ENCODE measurements at regions not wholly inside any gene's neighbourhood (a gene's known extent, or its start where the extent isn't known, plus 50 kb on each side); places are given as distances from the start of the nearest gene placed in this dataset.

DNA sequence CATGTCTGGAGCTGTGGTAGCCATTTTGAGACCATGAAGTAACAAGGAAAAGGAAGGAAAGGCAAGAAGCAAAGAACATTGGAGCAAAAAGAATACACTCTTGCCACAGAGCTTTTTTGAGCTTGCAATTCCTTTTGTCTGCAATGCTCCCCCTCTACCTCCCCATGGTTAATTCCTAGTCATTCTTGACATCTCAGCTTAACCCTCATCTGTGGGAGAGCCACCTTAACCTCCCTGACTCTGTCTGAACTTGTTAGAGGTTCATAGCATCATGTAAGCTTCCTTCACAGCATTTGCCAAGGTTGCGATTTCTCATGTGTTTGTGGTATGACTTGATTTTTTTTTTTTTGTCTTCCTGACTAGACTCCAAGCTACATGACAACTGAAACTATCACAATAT, 564.1 kb upstream of the PLXNA2 start:
- DNase-seq (ENCODE audit: low read depth in 4 of 4, low spot score in 2 of 4), result no peak

DNA sequence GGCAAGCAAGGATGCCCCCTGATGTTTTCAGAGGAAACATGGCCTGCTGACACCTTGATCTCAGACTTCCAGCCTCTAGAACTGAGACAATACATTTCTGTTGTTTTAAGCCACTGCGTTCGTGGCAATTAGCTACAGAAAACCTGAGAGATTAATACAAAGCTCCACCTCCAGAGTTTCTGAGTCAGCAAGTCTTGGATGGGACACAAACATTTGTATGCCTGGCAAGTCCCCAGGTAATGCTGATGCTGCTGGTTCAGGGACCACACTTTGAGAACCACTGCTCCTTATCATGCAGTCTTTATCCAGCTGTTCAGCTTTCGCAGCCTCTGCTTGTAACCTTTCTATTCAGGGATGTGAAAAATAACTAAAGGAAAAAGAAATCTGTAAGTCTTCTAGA, 565.7 kb upstream of the PLXNA2 start:
- DNase-seq (ENCODE audit: low read depth in 4 of 4, low spot score in 2 of 4), result no peak

DNA sequence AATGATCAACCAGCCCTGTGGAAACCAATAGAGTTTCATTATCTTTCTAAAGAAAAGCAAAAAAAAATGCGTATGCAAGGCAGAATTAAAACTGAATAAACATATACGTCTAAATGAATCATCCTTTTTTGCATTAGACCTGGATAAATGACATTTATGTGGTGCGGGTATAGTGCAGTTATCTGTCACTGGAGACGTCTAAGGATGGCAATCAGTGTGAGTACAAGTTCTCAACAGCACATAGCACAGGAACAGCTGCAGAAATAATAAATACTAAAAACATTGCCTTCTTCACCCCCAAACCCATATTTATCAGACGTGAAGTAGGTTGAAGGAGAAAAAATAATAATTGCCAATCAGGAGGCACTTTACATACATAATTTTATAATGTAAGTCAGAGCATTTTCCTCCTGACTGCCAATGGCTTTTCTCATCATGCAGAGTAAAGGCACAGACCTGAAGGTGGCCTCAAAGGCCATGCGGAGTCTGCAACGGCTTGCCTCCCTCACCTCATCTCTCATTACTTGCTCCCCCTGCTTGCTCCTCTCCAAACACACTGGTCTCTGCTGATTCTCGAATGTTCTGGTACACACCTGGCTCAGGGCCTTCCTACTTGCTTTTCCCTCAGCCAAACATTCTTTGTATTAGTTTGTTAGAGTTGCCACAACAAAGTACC, 574.7 kb upstream of the PLXNA2 start:
- no peak for DNase-seq (ENCODE audit: low read depth in 4 of 4, low spot score in 2 of 4)

DNA sequence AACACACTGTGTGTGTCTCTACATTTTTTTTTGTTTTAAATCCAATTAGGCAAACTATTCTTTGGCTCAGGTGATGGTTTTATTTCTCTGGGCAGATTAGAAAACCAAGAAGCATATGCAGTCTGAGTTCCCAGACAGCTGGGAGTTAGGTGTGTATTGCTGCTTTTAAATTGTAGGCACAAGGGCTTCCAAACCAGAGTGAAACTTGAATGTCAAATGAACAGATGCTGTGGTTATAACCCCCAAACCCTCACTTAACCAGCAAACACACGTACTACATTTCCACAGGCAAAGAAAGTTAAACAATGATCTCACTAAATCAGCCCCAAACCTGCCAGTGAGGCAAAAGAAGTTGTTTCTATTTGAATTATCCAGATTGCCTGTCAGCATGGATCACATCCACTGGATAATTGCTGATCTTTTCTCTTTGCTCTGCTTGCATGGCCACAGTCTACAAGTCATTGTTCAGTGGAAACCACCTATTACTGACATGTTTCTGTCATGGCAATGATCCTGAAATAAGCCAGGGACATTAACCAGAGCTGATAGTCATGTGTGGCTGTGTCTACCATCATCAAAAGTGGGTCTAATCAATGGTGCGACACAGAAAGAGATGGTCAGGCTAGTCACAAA, 576.5 kb upstream of the PLXNA2 start:
- DNase-seq (ENCODE audit: low read depth in 4 of 4, low spot score in 2 of 4), result no peak

DNA sequence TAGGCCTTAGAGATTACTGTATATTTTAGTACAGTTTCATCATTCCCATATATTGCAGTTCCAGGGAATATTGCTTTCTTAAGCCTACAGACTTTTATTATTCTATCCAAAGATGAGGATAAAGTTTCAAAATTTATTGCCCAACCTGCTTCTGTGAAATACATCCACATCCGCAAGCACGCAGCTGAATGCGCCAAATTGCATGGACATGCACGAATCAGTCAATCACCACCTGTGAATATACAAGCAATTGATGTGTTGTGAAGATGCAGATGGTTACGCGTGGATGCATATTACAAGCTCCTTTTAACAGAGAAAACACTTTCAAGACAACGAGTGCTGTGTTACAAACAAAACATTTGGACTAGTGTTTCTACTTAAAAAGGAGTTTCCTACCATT, 577.8 kb upstream of the PLXNA2 start:
- no peak for DNase-seq (ENCODE audit: low read depth in 4 of 4, low spot score in 2 of 4)

DNA sequence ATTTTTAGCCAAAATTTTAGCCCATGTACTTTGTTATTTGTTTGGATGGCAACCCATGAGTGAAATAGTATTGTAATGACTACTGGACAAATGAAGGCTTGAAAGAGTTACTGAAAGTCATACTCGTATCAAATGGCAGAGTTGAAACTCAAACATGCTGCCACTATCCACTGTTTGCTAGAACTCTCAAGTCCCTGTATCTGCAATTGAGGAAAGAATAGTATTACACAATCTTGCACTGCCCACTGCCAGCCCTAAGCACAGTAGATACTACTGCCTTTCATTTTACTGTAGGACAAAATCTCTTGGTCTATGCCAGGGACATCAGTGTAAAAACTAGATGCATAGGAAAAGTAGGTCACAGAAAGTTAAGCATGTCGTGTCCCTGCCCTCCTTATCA, 581.1 kb upstream of the PLXNA2 start:
- no peak for DNase-seq (ENCODE audit: low read depth in 4 of 4, low spot score in 2 of 4)

DNA sequence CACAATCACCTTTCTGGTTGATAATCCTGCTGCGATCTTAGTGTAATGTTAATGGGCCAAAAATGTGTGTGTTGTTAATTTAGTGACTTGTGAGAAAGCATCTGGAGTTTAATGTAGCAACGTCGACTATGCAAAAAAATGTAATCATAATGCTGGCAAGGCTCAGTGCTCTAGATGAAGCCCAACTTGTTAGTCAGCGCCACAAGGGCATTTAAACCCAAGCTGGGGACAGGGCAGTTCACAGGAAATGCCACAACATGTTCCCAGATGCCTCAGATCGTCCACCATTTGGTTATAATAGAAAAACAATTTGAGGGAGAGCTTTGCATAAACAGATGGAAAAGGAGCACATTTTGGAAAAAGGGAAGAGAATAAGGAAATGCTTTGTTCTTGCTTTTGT, 585.4 kb upstream of the PLXNA2 start:
- no peak for DNase-seq (ENCODE audit: low read depth in 4 of 4, low spot score in 2 of 4)

DNA sequence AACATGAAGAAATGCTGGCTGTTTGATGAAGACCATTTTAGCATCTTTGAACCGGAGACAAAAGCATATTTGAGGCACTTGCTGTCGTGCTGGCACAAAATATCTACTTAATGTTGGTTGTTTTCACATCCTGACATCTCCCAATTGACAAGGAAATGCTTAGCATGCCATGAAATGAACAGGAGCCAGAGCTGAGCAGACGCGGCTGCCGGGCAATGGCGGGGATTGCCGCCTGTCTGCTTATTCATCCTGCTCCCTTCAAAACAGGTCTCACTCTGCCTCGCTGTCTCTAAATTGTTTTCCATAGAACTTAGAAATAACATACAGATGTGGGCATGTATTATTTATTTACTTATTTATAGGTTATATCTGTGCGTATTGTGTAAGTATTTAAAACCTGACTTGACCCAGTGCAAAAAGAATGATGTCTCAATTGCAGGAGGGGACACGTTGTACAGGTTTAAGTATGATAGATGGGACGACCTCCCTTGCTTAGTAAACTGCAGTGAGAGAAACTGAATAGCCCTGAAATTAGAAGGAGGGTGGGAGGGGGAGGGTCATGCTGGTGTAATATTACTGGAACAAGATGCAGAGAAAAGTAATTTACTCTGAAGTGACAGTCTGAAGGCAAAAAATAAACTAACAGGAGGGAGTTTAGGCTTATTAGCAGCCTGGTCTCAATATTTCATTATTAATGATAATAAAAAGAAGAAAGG, 590.4 kb upstream of the PLXNA2 start:
- peak; percentile 36 to 64 (median 62) for DNase-seq (ENCODE audit: low read depth in 4 of 4, low spot score in 2 of 4)

DNA sequence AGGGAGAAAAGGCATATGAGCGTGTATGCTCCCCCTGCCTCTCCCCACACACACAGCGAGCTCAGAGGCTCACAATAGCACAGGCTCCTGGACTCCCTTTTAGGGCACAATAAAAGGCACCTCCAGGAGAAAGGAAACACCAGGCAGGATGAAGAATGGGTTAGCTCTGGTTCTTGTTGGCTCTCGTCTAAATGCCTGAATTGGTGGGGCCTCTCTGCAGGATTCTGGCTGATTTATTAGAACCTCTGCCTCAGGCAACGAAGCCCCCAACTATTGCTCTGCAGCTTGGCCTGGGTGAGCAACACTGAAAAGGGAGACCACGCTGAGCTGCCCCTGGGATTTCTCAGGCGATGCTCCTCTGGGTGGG, 590.9 kb upstream of the PLXNA2 start:
- DNase-seq (ENCODE audit: low read depth in 4 of 4, low spot score in 2 of 4), result peak in 3 of 4 donors; percentile 7 to 59 (median 45)

DNA sequence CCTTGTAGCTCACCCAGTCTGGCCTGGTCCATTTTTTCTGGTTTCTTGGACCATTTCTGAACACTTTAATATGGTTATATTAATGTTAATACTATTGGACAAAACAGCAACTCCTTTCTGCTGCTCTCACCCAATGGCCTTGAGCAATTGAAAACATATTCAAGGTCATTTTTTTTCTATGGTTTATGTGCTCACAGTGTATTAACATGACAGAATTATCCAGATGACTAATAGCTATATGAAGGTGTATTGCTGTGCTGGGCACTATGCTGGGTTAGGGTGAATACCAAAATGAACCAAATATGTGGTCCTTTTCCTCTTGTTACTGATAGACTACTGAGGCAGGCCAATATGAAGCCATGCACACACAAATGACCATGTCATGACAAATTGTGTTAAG, 591.6 kb upstream of the PLXNA2 start:
- no peak for DNase-seq (ENCODE audit: low read depth in 4 of 4, low spot score in 2 of 4)

DNA sequence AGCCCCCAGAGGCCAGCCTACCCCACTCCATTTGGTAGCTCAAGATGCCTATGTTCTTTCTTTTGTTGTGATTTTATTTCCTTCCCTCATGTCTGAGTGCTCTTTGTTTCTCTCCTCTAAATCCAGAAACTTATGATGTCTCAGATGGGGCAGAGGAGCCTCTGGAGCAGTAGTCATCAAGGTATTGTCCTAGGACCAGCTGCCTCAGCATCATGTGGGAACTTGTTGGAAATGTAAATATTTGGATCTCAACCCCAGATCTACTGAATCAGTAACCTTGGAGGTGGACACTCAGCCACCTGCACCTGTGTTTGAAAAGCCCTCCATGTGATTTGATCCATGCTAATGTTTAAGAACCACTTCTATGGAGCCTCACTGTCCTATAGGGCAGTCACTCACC, 593.1 kb upstream of the PLXNA2 start:
- DNase-seq (ENCODE audit: low read depth in 4 of 4, low spot score in 2 of 4), result no peak

DNA sequence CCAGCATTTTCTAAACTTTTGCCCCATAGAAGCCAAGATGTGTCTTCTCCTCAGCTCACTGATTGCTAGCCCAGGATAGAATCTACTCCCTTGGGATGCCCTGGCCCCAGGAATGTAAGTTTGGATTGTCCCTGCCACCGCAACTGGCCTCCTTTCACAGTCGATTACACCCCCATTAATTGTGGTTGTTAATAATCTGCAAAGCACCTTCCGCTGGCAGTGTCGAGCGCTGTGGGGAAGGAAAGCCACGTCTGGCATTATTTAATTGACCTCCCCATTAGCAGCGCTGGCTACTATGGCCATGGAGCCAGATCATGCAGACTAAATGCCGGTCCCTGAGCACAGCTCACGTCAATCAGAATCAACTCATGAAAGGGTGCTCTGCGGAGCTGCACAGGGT, 597.3 kb upstream of the PLXNA2 start:
- DNase-seq (ENCODE audit: low read depth in 4 of 4, low spot score in 2 of 4), result no peak

DNA sequence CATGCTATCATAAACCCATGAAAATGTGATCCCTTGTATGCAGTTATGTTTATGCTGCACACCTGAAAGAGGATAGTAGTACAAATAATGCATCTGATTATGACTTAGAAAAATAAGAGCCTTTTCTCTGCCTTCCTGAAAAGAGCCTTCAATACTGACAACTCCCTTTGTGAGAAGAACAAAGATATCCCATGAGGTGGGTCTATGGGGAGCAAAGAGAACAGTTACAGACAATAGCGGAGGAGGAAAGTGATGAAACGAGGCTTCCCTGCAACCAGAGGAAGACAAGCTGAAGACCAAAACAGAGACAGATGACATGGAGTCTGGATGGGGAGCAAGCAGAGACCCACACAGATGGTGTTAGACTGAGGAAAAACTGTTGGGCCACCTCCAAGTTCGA, 598.3 kb upstream of the PLXNA2 start:
- no peak for DNase-seq (ENCODE audit: low read depth in 4 of 4, low spot score in 2 of 4)

DNA sequence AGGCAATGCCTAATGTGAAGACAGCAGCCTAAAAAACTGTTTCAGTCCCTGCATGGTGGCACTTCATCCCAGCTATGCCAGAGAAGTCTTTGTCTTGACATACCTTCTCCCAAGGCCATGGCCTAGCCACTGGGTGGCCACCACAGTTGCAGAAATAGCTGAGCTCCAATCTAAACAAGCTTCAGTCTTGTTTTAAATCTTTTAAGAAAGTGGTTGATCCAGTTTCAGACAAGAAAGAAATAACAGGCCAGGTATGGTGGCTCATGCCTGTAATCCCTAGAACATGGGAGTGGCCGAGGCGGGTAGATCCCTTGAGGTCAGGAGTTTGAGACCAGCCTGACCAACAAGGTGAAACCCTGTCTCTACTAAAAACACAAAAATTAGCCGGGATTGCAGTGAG, 600.0 kb upstream of the PLXNA2 start:
- DNase-seq (ENCODE audit: low read depth in 4 of 4, low spot score in 2 of 4), result no peak

DNA sequence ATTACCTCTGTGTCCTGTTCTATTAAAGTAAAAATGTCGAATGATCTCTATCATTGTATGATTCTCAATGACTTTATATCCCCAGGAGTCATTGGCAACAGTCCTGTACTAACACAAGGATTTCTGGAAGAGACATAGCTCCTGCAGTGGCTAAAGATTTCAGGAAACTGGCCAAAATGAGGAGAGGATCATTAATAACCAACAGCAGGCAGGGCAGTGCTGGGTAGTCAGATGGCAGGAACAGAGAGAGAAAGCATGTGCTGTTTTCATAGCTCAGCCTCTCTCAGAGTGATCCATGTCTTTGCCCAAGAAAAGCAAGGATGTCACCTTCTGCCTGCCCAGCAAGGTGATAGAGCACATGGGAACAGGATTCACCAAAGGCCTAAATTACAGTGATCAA, 604.7 kb upstream of the PLXNA2 start:
- no peak for DNase-seq (ENCODE audit: low read depth in 4 of 4, low spot score in 2 of 4)

DNA sequence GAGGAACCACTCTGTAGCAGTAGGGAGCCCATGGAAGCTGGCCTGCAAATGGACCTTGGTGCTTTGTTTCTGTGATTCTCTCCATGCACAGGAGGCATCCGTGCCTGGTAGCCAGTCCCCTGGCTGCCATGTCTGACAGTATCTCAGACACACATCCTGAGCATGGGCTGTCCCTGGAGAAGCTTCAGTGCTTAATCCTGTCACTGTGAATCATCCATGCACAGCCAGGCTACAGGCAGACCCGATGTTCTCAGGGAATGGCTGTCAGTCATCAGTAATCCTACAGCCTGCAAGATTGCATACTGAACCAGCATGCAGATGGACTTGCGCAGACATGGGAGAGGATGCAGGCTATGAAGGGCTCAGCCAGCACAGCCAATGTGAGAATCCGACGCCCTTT, 606.3 kb upstream of the PLXNA2 start:
- DNase-seq (ENCODE audit: low read depth in 4 of 4, low spot score in 2 of 4), result no peak

DNA sequence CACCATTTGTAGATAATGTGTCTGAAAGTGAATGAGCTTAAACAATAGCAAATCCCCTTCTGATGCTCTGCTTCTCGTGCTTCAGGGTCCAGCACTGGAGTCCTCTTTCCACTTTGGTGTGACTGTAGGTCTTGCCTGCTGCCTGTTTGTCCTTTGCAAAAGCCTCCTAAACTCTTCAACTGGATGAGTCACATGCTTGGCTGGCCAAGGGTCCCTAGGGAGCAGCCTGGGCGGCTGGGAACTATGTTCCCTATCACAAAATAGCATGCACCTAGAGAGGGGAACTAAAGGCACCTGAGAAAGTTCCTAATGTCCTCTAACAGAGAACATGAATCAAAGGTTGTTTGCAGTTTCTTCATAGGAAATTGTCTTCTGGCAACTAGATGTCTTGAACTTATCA, 607.2 kb upstream of the PLXNA2 start:
- no peak for DNase-seq (ENCODE audit: low read depth in 4 of 4, low spot score in 2 of 4)

DNA sequence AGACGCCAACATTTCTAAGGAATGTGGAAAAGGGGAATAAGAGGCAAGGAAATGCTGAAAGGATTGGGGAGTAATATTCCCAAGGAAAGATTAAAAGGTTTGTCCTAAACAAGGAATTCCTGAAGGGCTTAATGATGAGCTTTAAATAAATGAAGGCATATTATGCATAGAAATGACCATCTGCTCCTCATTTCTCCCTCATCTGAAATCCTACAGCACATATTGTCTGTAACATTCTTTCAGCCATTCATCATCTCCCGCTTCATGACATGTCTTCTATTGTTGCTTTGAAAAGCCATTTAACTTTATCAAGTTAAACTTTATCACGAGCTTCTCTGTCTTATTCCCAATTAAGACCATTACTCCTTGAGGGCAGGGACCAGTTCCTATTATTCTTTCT, 608.7 kb upstream of the PLXNA2 start:
- DNase-seq (ENCODE audit: low read depth in 4 of 4, low spot score in 2 of 4), result no peak

DNA sequence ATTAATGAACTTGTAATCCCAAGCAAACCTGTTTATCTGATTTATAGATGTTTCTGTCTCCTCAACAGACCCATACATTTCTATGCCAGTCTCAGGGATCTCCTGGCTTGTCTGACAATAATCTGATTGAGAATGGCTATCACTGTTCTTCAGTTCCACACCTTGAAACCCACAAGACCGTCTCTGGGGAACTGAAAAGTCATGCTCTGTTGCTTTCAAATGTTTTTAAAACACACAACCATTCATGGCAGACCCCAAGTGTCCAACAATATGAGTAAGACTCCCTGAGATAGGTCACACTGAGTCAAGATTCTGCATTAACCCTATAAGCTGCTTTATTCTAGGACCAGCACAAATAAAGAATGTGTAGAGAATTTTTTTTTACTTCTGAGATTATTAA, 611.2 kb upstream of the PLXNA2 start:
- no peak for DNase-seq (ENCODE audit: low read depth in 4 of 4, low spot score in 2 of 4)

DNA sequence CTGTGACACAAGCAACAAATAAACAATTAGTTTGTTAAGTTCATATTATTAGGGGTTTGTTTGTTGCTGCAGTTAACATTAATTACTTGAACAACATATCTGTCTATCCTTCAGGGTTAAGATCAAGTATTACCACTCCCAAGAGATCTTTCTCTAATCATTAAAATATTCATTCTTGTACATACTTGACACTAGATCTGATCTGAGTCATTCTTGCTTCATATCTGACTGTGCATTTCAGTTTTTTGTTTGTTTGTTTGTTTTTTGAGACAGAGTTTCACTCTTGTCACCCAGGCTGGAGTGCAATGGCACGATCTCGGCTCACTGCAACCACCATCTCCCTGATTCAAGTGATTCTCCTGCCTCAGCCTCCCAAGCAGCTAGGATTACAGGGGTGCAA, 613.3 kb upstream of the PLXNA2 start:
- no peak for DNase-seq (ENCODE audit: low read depth in 4 of 4, low spot score in 2 of 4)

DNA sequence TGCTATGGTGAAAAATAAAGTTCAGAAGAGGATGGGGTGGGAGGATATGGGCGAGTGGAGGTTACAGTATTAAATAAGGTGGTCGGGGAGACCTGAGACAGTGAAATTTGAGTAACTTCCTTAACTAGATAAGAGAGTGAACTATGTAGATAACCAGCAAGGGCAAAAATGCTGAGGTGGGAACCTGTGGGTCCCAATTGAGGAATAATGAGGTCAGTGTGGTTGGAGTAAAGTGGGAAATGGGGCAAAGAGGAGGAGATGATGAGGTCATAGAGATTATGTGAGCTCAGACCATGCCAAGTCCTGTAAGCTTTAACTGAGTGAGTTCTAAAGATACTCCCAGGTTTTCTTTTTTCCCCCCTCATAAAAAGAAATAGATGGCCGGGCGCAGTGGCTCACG, 614.6 kb upstream of the PLXNA2 start:
- DNase-seq (ENCODE audit: low read depth in 4 of 4, low spot score in 2 of 4), result no peak

DNA sequence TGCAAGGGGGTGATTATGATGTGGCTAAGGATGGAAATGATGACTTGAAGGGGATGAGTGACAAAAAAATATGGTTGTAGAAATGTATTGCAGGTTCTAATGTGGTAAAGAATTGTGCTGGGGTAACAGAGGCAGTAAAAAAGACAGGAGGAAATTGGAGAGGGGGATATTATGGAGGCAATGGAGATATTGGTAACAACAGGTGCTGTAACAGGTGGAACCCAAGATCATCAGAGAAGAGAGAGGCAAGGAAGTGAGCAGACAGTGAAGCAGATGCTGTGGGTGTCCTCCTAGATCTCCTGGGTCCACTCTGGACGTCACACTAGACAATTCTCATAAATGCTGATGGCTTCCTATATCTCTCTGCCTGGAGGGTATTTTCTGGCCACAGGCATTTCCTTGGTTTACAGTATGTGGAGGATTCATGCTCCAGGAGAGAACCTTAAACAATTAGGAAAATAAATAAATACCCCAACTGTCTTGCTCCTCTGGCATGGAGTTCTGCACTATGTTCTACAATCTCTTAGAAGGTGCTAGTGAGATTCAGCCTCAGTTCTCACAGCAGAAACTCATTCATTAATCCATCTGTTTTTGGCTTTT, 620.3 kb upstream of the PLXNA2 start:
- no peak for DNase-seq (ENCODE audit: low read depth in 4 of 4, low spot score in 2 of 4)

Data from left renal cortex interstitium (tissue), 4 donors.